GM21576 (cell line): ENCODE measurements at regions not wholly inside any gene's neighbourhood (a gene's known extent, or its start where the extent isn't known, plus 50 kb on each side); places are given as distances from the start of the nearest gene placed in this dataset.
"Not testable (repeated sequence)": the region's sequence is repeated elsewhere in the genome, so short reads cannot be mapped to it uniquely, and the experiment has no call there.

Experiments
- ATAC-seq: cut with Tn5 transposase; IDR thresholded peaks from one replicate; pipeline ENCODE4 v1.9.1; 2021; ENCODE audit warnings: mild to moderate bottlenecking, moderate library complexity; ENCODE audit not compliant: unreplicated experiment

GRCh38 chr10:108003061-108003460, 838.6 kb upstream of the SORCS1 start:
- no peak for ATAC-seq

- ATAC-seq, result no peak
These were observed 835.9 kb upstream of the SORCS1 start for GRCh38 chr10:108000365-108000764.

GRCh38 chr10:107994621-107995270, 830.2 kb upstream of the SORCS1 start:
- no peak for ATAC-seq

- no peak for ATAC-seq
These were observed 822.1 kb upstream of the SORCS1 start for GRCh38 chr10:107986571-107986970.

GRCh38 chr10:107984581-107984980, 820.1 kb upstream of the SORCS1 start:
- ATAC-seq, result no peak

- no peak for ATAC-seq
These were observed 819.6 kb upstream of the SORCS1 start for GRCh38 chr10:107984149-107984548.

- ATAC-seq, result no peak
These were observed 813.9 kb upstream of the SORCS1 start for GRCh38 chr10:107978455-107978854.

GRCh38 chr10:107971973-107972372, 807.5 kb upstream of the SORCS1 start:
- no peak for ATAC-seq

- no peak for ATAC-seq
These were observed 806.9 kb upstream of the SORCS1 start for GRCh38 chr10:107971411-107971810.

- ATAC-seq, result no peak
These were observed 806.0 kb upstream of the SORCS1 start for GRCh38 chr10:107970512-107970911.

- ATAC-seq, result no peak
These were observed 805.4 kb upstream of the SORCS1 start for GRCh38 chr10:107969936-107970335.

GRCh38 chr10:107966826-107967225, 802.3 kb upstream of the SORCS1 start:
- ATAC-seq, result no peak

- ATAC-seq, result no peak
These were observed 788.4 kb upstream of the SORCS1 start for GRCh38 chr10:107952649-107953556.

GRCh38 chr10:107950411-107951062, 786.0 kb upstream of the SORCS1 start:
- not testable (repeated sequence) for ATAC-seq

- ATAC-seq, result no peak
These were observed 778.3 kb upstream of the SORCS1 start for GRCh38 chr10:107942826-107943225.

- ATAC-seq, result no peak
These were observed 768.6 kb upstream of the SORCS1 start for GRCh38 chr10:107933076-107933475.

- no peak for ATAC-seq
These were observed 767.3 kb upstream of the SORCS1 start for GRCh38 chr10:107931808-107932207.

GRCh38 chr10:107930037-107930436, 765.5 kb upstream of the SORCS1 start:
- ATAC-seq, result no peak

- ATAC-seq, result no peak
These were observed 760.0 kb upstream of the SORCS1 start for GRCh38 chr10:107924458-107924857.

- no peak for ATAC-seq
These were observed 755.2 kb upstream of the SORCS1 start for GRCh38 chr10:107919626-107920235.

GRCh38 chr10:107918171-107918570, 753.7 kb upstream of the SORCS1 start:
- no peak for ATAC-seq
